ENCODE measurements at regions not wholly inside any gene's neighbourhood (a gene's known extent, or its start where the extent isn't known, plus 50 kb on each side); places are given as distances from the start of the nearest gene placed in this dataset.

GRCh38 chr14:71403656-71404055 lies 496.4 kb downstream of the PCNX1 start:
- TF ChIP-seq POLR2A (IDR thresholded peaks at IDR 0.05; ENCODE audit: low read depth, low read length) (no peak), CTCF (conservative IDR thresholded peaks at IDR 0.05; ENCODE audit: low read depth, low read length) (no peak), USF2 (IDR thresholded peaks at IDR 0.05; ENCODE audit: low read depth, low read length) (no peak), SMC3 (IDR thresholded peaks at IDR 0.05; ENCODE audit: low read depth, low read length) (no peak), MAZ (IDR thresholded peaks at IDR 0.05; ENCODE audit: borderline replicate concordance, low read depth, low read length) (no peak), RFX5 (IDR thresholded peaks at IDR 0.05; ENCODE audit: low read depth, low read length) (no peak)
